A673 (cell line): ENCODE measurements at regions not wholly inside any gene's neighbourhood (a gene's known extent, or its start where the extent isn't known, plus 50 kb on each side); places are given as distances from the start of the nearest gene placed in this dataset.

Source experiments
- CTCF ChIP-seq: fragments of 300-800, 200-600 bp; sonication (generic); conservative IDR thresholded peaks from 2 replicates; pipeline ENCODE4 v1.5.1; 2017; ENCODE audit warnings: low read depth, mild to moderate bottlenecking, antibody characterized with exemption, low read length, moderate library complexity, mixed read lengths
- EZH2 ChIP-seq: fragments of 200-600 bp; sonication (generic); IDR thresholded peaks from 2 replicates; pipeline ENCODE4 v1.6.1; 2017; ENCODE audit warnings: borderline replicate concordance, low read depth, mild to moderate bottlenecking, mixed read lengths, antibody characterized with exemption, low read length; ENCODE audit not compliant: poor library complexity, severe bottlenecking

- TF ChIP-seq EZH2 (no peak), CTCF (no peak)
These were observed 56.3 kb upstream of the TP53I11 start for GRCh38 chr11:45007011-45007410.
